ENCODE measurements at regions not wholly inside any gene's neighbourhood (a gene's known extent, or its start where the extent isn't known, plus 50 kb on each side); places are given as distances from the start of the nearest gene placed in this dataset.
"Not testable (repeated sequence)": the region's sequence is repeated elsewhere in the genome, so short reads cannot be mapped to it uniquely, and the experiment has no call there.

GRCh38 chr5:164119806-164120447 is 614.5 kb downstream of the MAT2B start:
- no peak for DNase-seq (ENCODE audit: low spot score)

- no peak for DNase-seq (ENCODE audit: low spot score)
These were observed 622.1 kb downstream of the MAT2B start for GRCh38 chr5:164127527-164127926.

- no peak for DNase-seq (ENCODE audit: low spot score)
These were observed 626.9 kb downstream of the MAT2B start for GRCh38 chr5:164132358-164132757.

- no peak for DNase-seq (ENCODE audit: low spot score)
These were observed 631.7 kb downstream of the MAT2B start for GRCh38 chr5:164137095-164137494.

- no peak for DNase-seq (ENCODE audit: low spot score)
These were observed 634.0 kb downstream of the MAT2B start for GRCh38 chr5:164139423-164139822.

GRCh38 chr5:164145458-164145857 is 640.0 kb downstream of the MAT2B start:
- DNase-seq (ENCODE audit: low spot score): no peak

- DNase-seq (ENCODE audit: low spot score): no peak
These were observed 640.8 kb downstream of the MAT2B start for GRCh38 chr5:164146223-164146622.

- no peak for DNase-seq (ENCODE audit: low spot score)
These were observed 642.9 kb downstream of the MAT2B start for GRCh38 chr5:164148292-164148691.

GRCh38 chr5:164152539-164152938 is 647.1 kb downstream of the MAT2B start:
- not testable (repeated sequence) for DNase-seq (ENCODE audit: low spot score)

- no peak for DNase-seq (ENCODE audit: low spot score)
These were observed 648.2 kb downstream of the MAT2B start for GRCh38 chr5:164153469-164154172.

- DNase-seq (ENCODE audit: low spot score): no peak
These were observed 665.4 kb downstream of the MAT2B start for GRCh38 chr5:164170814-164171213.

GRCh38 chr5:164175083-164175482 is 669.7 kb downstream of the MAT2B start:
- DNase-seq (ENCODE audit: low spot score): no peak

- DNase-seq (ENCODE audit: low spot score): no peak
These were observed 674.0 kb downstream of the MAT2B start for GRCh38 chr5:164179406-164179805.

GRCh38 chr5:164181604-164182003 is 676.2 kb downstream of the MAT2B start:
- no peak for DNase-seq (ENCODE audit: low spot score)

GRCh38 chr5:164184158-164184557 is 678.7 kb downstream of the MAT2B start:
- no peak for DNase-seq (ENCODE audit: low spot score)

GRCh38 chr5:164185000-164185399 is 679.6 kb downstream of the MAT2B start:
- no peak for DNase-seq (ENCODE audit: low spot score)

- DNase-seq (ENCODE audit: low spot score): no peak
These were observed 681.1 kb downstream of the MAT2B start for GRCh38 chr5:164186550-164186949.

GRCh38 chr5:164187785-164188184 is 682.4 kb downstream of the MAT2B start:
- DNase-seq (ENCODE audit: low spot score): no peak

GRCh38 chr5:164188733-164189148 is 683.3 kb downstream of the MAT2B start:
- DNase-seq (ENCODE audit: low spot score): no peak

GRCh38 chr5:164191240-164191639 is 685.8 kb downstream of the MAT2B start:
- no peak for DNase-seq (ENCODE audit: low spot score)

GRCh38 chr5:164202338-164202737 is 696.9 kb downstream of the MAT2B start:
- DNase-seq (ENCODE audit: low spot score): no peak

GRCh38 chr5:164203581-164204225 is 698.3 kb downstream of the MAT2B start:
- no peak for DNase-seq (ENCODE audit: low spot score)

- no peak for DNase-seq (ENCODE audit: low spot score)
These were observed 699.0 kb downstream of the MAT2B start for GRCh38 chr5:164204338-164204946.

Measured in CD4-positive, alpha-beta T cell treated with Interleukin-2 at 100 ng/mL for 4 hours (primary cell).